ENCODE measurements at regions not wholly inside any gene's neighbourhood (a gene's known extent, or its start where the extent isn't known, plus 50 kb on each side); places are given as distances from the start of the nearest gene placed in this dataset.

GRCh38 chr7:69186974-69187373 lies 411.3 kb upstream of the AUTS2 start:
- no peak overlapping the region for H2AFZ ChIP-seq (ENCODE audit: low read length)
- H3K79me2 ChIP-seq (ENCODE audit: insufficient read depth, low read length) = no peaks in the 10 kb centered on the region
- H3K9me2 ChIP-seq (replicated peaks; ENCODE audit: low read depth, low read length) = no peaks in the 10 kb centered on the region; the same call in 1 of the 2 replicates
- H3K4me3 ChIP-seq (ENCODE audit: low read length, poor library complexity, severe bottlenecking) = no peak overlapping the region
- no peak for TF ChIP-seq EZH2phosphoT487 (IDR thresholded peaks at IDR 0.05; ENCODE audit: borderline replicate concordance)
- TF ChIP-seq CTCF (conservative IDR thresholded peaks at IDR 0.05; ENCODE audit: low read length) = no peak
- H4K20me1 ChIP-seq (ENCODE audit: insufficient read depth, low read length, poor library complexity, severe bottlenecking) = no peaks in the 10 kb centered on the region
- H3K4me2 ChIP-seq (ENCODE audit: low read depth, low read length, poor library complexity, severe bottlenecking) = no peak overlapping the region
- H3K4me1 ChIP-seq (ENCODE audit: insufficient read depth, low read length, poor library complexity, severe bottlenecking) = no peaks in the 10 kb centered on the region
- no peaks in the 10 kb centered on the region; the same call in 1 of the 2 replicates for H3K9me3 ChIP-seq (ENCODE audit: insufficient read depth, low read depth, low read length)
- H3K27me3 ChIP-seq (ENCODE audit: insufficient read depth, low read length, poor library complexity, severe bottlenecking) = no peaks in the 10 kb centered on the region
- H3F3A ChIP-seq (ENCODE audit: low read depth) = no peaks in the 10 kb centered on the region
- H3K36me3 ChIP-seq (ENCODE audit: insufficient read depth, low read length) = no peaks in the 10 kb centered on the region
- no peak overlapping the region for H3K9ac ChIP-seq (ENCODE audit: low read depth, low read length, poor library complexity, severe bottlenecking)

- Histone ChIP-seq H2AFZ (ENCODE audit: low read length) (no peak overlapping the region), H3F3A (ENCODE audit: low read depth) (no peaks in the 10 kb centered on the region), H3K9ac (ENCODE audit: low read depth, low read length, poor library complexity, severe bottlenecking) (no peak overlapping the region), H3K9me3 (ENCODE audit: insufficient read depth, low read depth, low read length) (no peaks in the 10 kb centered on the region; the same call in 1 of the 2 replicates), H3K4me3 (ENCODE audit: low read length, poor library complexity, severe bottlenecking) (no peak overlapping the region), H3K4me1 (ENCODE audit: insufficient read depth, low read length, poor library complexity, severe bottlenecking) (no peaks in the 10 kb centered on the region), H3K27me3 (ENCODE audit: insufficient read depth, low read length, poor library complexity, severe bottlenecking) (no peaks in the 10 kb centered on the region), H3K79me2 (ENCODE audit: insufficient read depth, low read length) (no peaks in the 10 kb centered on the region), H3K36me3 (ENCODE audit: insufficient read depth, low read length) (no peaks in the 10 kb centered on the region), H3K4me2 (ENCODE audit: low read depth, low read length, poor library complexity, severe bottlenecking) (no peak overlapping the region), H3K9me2 (replicated peaks; ENCODE audit: low read depth, low read length) (no peaks in the 10 kb centered on the region; the same call in 1 of the 2 replicates), H4K20me1 (ENCODE audit: insufficient read depth, low read length, poor library complexity, severe bottlenecking) (no peaks in the 10 kb centered on the region)
- TF ChIP-seq CTCF (conservative IDR thresholded peaks at IDR 0.05; ENCODE audit: low read length) = no peak
- no peak for TF ChIP-seq EZH2phosphoT487 (IDR thresholded peaks at IDR 0.05; ENCODE audit: borderline replicate concordance)
Observed at GRCh38 chr7:69187824-69188333, 410.4 kb upstream of the AUTS2 start.

GRCh38 chr7:69189406-69189805 lies 408.9 kb upstream of the AUTS2 start:
- no peaks in the 10 kb centered on the region for H3K4me1 ChIP-seq (ENCODE audit: insufficient read depth, low read length, poor library complexity, severe bottlenecking)
- no peaks in the 10 kb centered on the region for H3K27me3 ChIP-seq (ENCODE audit: insufficient read depth, low read length, poor library complexity, severe bottlenecking)
- no peak overlapping the region for H3K9ac ChIP-seq (ENCODE audit: low read depth, low read length, poor library complexity, severe bottlenecking)
- no peak overlapping the region for H3K4me2 ChIP-seq (ENCODE audit: low read depth, low read length, poor library complexity, severe bottlenecking)
- H3K9me2 ChIP-seq (replicated peaks; ENCODE audit: low read depth, low read length) = no peaks in the 10 kb centered on the region; the same call in 1 of the 2 replicates
- H3K36me3 ChIP-seq (ENCODE audit: insufficient read depth, low read length) = no peaks in the 10 kb centered on the region
- no peaks in the 10 kb centered on the region for H3K79me2 ChIP-seq (ENCODE audit: insufficient read depth, low read length)
- no peaks in the 10 kb centered on the region for H4K20me1 ChIP-seq (ENCODE audit: insufficient read depth, low read length, poor library complexity, severe bottlenecking)
- H3K9me3 ChIP-seq (ENCODE audit: insufficient read depth, low read depth, low read length) = peaks cover 4% of the 10 kb centered on the region; the same call in 1 of the 2 replicates
- no peak overlapping the region for H2AFZ ChIP-seq (ENCODE audit: low read length)
- TF ChIP-seq CTCF (conservative IDR thresholded peaks at IDR 0.05; ENCODE audit: low read length) (no peak), EZH2phosphoT487 (IDR thresholded peaks at IDR 0.05; ENCODE audit: borderline replicate concordance) (no peak)
- H3F3A ChIP-seq (ENCODE audit: low read depth) = no peaks in the 10 kb centered on the region
- no peak overlapping the region for H3K4me3 ChIP-seq (ENCODE audit: low read length, poor library complexity, severe bottlenecking)
